Trophoblast cell (in vitro differentiated cells and primary cell): ENCODE measurements at regions not wholly inside any gene's neighbourhood (a gene's known extent, or its start where the extent isn't known, plus 50 kb on each side); places are given as distances from the start of the nearest gene placed in this dataset.
"Not testable (repeated sequence)": the region's sequence is repeated elsewhere in the genome, so short reads cannot be mapped to it uniquely, and the experiment has no call there.

Source experiments
- DNase-seq, 2 donors: peaks; one replicate each; pipeline ENCODE4 v3.0.0-alpha.2; 2016
- H2AFZ ChIP-seq: 2 replicates; pipeline ENCODE4 v1.6.1; 2013; ENCODE audit warnings: low read length, moderate library complexity, mild to moderate bottlenecking; ENCODE audit not compliant: insufficient read depth, poor library complexity
- H2AK5ac ChIP-seq: 2 replicates; pipeline ENCODE4 v1.6.1; 2013; ENCODE audit warnings: mild to moderate bottlenecking, low read length
- H2BK120ac ChIP-seq: 2 replicates; pipeline ENCODE4 v1.6.1; 2013; ENCODE audit warnings: low read length, mild to moderate bottlenecking, moderate library complexity; ENCODE audit not compliant: insufficient read depth, poor library complexity
- H2BK12ac ChIP-seq: 2 replicates; pipeline ENCODE4 v1.6.1; 2013; ENCODE audit warnings: mild to moderate bottlenecking, low read length, moderate library complexity
- H2BK5ac ChIP-seq: 2 replicates; pipeline ENCODE4 v1.6.1; 2013; ENCODE audit warnings: low read length, low read depth, moderate library complexity, mild to moderate bottlenecking; ENCODE audit not compliant: poor library complexity
- H3K14ac ChIP-seq: 2 replicates; pipeline ENCODE4 v1.6.1; 2013; ENCODE audit warnings: mild to moderate bottlenecking, low read length
- H3K18ac ChIP-seq: 2 replicates; pipeline ENCODE4 v1.6.1; 2013; ENCODE audit warnings: mild to moderate bottlenecking, low read length
- H3K23ac ChIP-seq: 2 replicates; pipeline ENCODE4 v1.6.1; 2013; ENCODE audit warnings: low read length
- H3K27ac ChIP-seq: 2 replicates; pipeline ENCODE4 v1.5.1; 2013; ENCODE audit warnings: low read depth, mild to moderate bottlenecking, inconsistent platforms, low read length, moderate library complexity
- H3K27me3 ChIP-seq: 2 replicates; pipeline ENCODE4 v1.6.1; 2013; ENCODE audit warnings: inconsistent platforms, mild to moderate bottlenecking, low read length, moderate library complexity; ENCODE audit not compliant: insufficient read depth
- H3K36me3 ChIP-seq, 2 experiments: 1 replicate in 1 of 2; 2 replicates in 1 of 2; pipeline ENCODE4 v1.6.1; 2013; ENCODE audit warnings: low read length in 2 of 2, mild to moderate bottlenecking in 2 of 2, moderate library complexity in 1 of 2; ENCODE audit not compliant: insufficient read depth in 2 of 2, control insufficient read depth in 1 of 2
- H3K4ac ChIP-seq: 2 replicates; pipeline ENCODE4 v1.6.1; 2013; ENCODE audit warnings: low read depth, mild to moderate bottlenecking, low read length, moderate library complexity
- H3K4me1 ChIP-seq, 2 experiments: 1 replicate in 1 of 2; 2 replicates in 1 of 2; pipeline ENCODE4 v1.6.1; 2013; ENCODE audit warnings: low read length in 2 of 2, mild to moderate bottlenecking in 2 of 2, moderate library complexity in 1 of 2; ENCODE audit not compliant: insufficient read depth in 2 of 2, control insufficient read depth in 1 of 2
- H3K4me2 ChIP-seq: 2 replicates; pipeline ENCODE4 v1.6.1; 2013; ENCODE audit warnings: inconsistent platforms, mild to moderate bottlenecking, low read length, moderate library complexity
- H3K4me3 ChIP-seq: 2 replicates; pipeline ENCODE4 v1.5.1; 2013; ENCODE audit warnings: mild to moderate bottlenecking, low read depth, low read length, inconsistent platforms
- H3K79me1 ChIP-seq: one replicate; pipeline ENCODE4 v1.6.1; 2013; ENCODE audit warnings: low read length
- H3K79me2 ChIP-seq: 2 replicates; pipeline ENCODE4 v1.6.1; 2013; ENCODE audit warnings: low read length, mild to moderate bottlenecking; ENCODE audit not compliant: control insufficient read depth, insufficient read depth, poor library complexity
- H3K9ac ChIP-seq: 2 replicates; pipeline ENCODE4 v1.6.1; 2013; ENCODE audit warnings: mild to moderate bottlenecking, low read length
- H3K9me3 ChIP-seq: 2 replicates; pipeline ENCODE4 v1.6.1; 2013; ENCODE audit warnings: low read depth, mild to moderate bottlenecking, control low read depth, inconsistent platforms, low read length; ENCODE audit not compliant: insufficient read depth
- H4K12ac ChIP-seq: 2 replicates; pipeline ENCODE4 v1.6.1; 2013; ENCODE audit warnings: low read depth, mild to moderate bottlenecking, low read length, moderate library complexity
- H4K8ac ChIP-seq: 2 replicates; pipeline ENCODE4 v1.6.1; 2013; ENCODE audit warnings: low read depth, mild to moderate bottlenecking, low read length, moderate library complexity
- H4K91ac ChIP-seq: one replicate; pipeline ENCODE4 v1.6.1; 2013; ENCODE audit warnings: low read depth, mild to moderate bottlenecking, low read length, moderate library complexity
- WGBS: extraction: QIAGEN DNeasy Blood & Tissue Kit; methylation state at CpG from one replicate; pipeline ENCODE4 v1.1.7; 2013; ENCODE audit warnings: missing lambda C conversion rate; ENCODE audit not compliant: insufficient read length, insufficient coverage; ENCODE audit errors: extremely low coverage; 5-methylcytosine and 5-hydroxymethylcytosine counted together

- not testable (repeated sequence) for H3K79me2 ChIP-seq
Observed at GRCh38 chr15:19902388-19902787, 639.2 kb downstream of the GOLGA6L6 start.

GRCh38 chr15:19901414-19901813, 640.2 kb downstream of the GOLGA6L6 start:
- not testable (repeated sequence) for H2AK5ac ChIP-seq, H3K18ac ChIP-seq, H3K4ac ChIP-seq, H3K79me1 ChIP-seq, H3K23ac ChIP-seq, H3K36me3 ChIP-seq, DNase-seq, H3K9ac ChIP-seq, H3K27ac ChIP-seq, H3K27me3 ChIP-seq, H3K4me2 ChIP-seq, H3K79me2 ChIP-seq, H2BK5ac ChIP-seq, H4K91ac ChIP-seq, H4K12ac ChIP-seq, H3K14ac ChIP-seq, H2BK12ac ChIP-seq, H3K4me1 ChIP-seq, H4K8ac ChIP-seq, H3K4me3 ChIP-seq, H3K9me3 ChIP-seq, H2BK120ac ChIP-seq, H2AFZ ChIP-seq
- WGBS: no CpG with 5 or more reads among the region's 4 CpGs

More at GRCh38 chr15:19902388-19902787, 639.2 kb downstream of the GOLGA6L6 start:
- not testable (repeated sequence) for H3K18ac ChIP-seq, H3K4me3 ChIP-seq, H4K91ac ChIP-seq, H3K27ac ChIP-seq, H2BK12ac ChIP-seq, H2AFZ ChIP-seq, H2BK5ac ChIP-seq, H3K4me1 ChIP-seq, H2BK120ac ChIP-seq, H3K79me1 ChIP-seq, H3K4ac ChIP-seq, DNase-seq, H4K12ac ChIP-seq, H3K23ac ChIP-seq, H3K36me3 ChIP-seq, H3K14ac ChIP-seq, H3K9ac ChIP-seq, H3K4me2 ChIP-seq, H2AK5ac ChIP-seq, H3K27me3 ChIP-seq, H4K8ac ChIP-seq, H3K9me3 ChIP-seq
- no CpG with 5 or more reads among the region's 1 CpG for WGBS

- H3K4me1 ChIP-seq: no peaks in the 10 kb centered on the region
- no CpG with 5 or more reads among the region's 53 CpGs for WGBS
- no peak overlapping the region for H3K9ac ChIP-seq
- no peaks in the 10 kb centered on the region for H3K27me3 ChIP-seq
- no peak overlapping the region for H4K8ac ChIP-seq
- no peak overlapping the region for H3K18ac ChIP-seq
- no peak overlapping the region for H3K4me3 ChIP-seq
- no peak overlapping the region for H3K4me2 ChIP-seq
- H2BK120ac ChIP-seq: no peak overlapping the region
- no peak overlapping the region for H4K91ac ChIP-seq
- no peak overlapping the region for H2BK5ac ChIP-seq
- H3K36me3 ChIP-seq: no peaks in the 10 kb centered on the region
- H2BK12ac ChIP-seq: no peak overlapping the region
- H3K4ac ChIP-seq: no peak overlapping the region
- no peak overlapping the region for H3K23ac ChIP-seq
- DNase-seq: no peak
- no peak overlapping the region for H3K27ac ChIP-seq
- H4K12ac ChIP-seq: no peak overlapping the region
- H3K79me1 ChIP-seq: no peaks in the 10 kb centered on the region
- H3K14ac ChIP-seq: no peak overlapping the region
- H3K79me2 ChIP-seq: no peaks in the 10 kb centered on the region
- H3K9me3 ChIP-seq: peaks cover 7% of the 10 kb centered on the region
- H2AFZ ChIP-seq: no peak overlapping the region
- H2AK5ac ChIP-seq: no peak overlapping the region
Observed at GRCh38 chr15:19899021-19899824, 642.4 kb downstream of the GOLGA6L6 start.

- H3K4ac ChIP-seq, H2BK5ac ChIP-seq, H3K14ac ChIP-seq, DNase-seq, H4K91ac ChIP-seq, H3K27me3 ChIP-seq, H3K27ac ChIP-seq, H2AK5ac ChIP-seq, H4K12ac ChIP-seq, H3K18ac ChIP-seq, H3K4me1 ChIP-seq, H3K79me2 ChIP-seq, H3K23ac ChIP-seq, H3K9me3 ChIP-seq, H3K36me3 ChIP-seq, H4K8ac ChIP-seq, H2BK120ac ChIP-seq, H2AFZ ChIP-seq, H3K9ac ChIP-seq, H3K79me1 ChIP-seq, H3K4me2 ChIP-seq, H2BK12ac ChIP-seq, H3K4me3 ChIP-seq: not testable (repeated sequence)
- no CpG with 5 or more reads among the region's 1 CpG for WGBS
Observed at GRCh38 chr15:19888811-19889210, 652.8 kb downstream of the GOLGA6L6 start.
